ENCODE measurements at regions not wholly inside any gene's neighbourhood (a gene's known extent, or its start where the extent isn't known, plus 50 kb on each side); places are given as distances from the start of the nearest gene placed in this dataset.

DNA sequence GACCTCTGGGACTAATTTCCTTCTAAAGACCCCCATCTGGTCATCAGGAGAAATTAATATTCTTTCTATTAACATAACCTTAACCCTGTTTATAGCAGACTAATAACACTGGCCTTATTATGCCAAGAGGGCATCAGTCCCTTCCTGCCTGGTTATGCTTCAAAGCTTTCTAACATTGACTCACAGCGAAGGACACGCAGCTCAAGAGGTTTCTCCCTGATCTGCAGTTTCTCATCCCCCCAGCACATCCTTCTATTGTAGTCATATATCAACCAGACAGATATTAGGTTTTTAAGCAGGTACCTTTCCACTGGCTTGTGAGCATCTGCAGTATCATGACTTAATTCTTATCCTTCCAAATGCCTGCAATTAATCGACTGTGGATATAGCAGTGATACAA, 100.0 kb upstream of the CXCR4 start:
- H3K4me2 ChIP-seq (ENCODE audit: control insufficient read depth, extremely low read depth, insufficient read depth, low read depth, low read length): no peak overlapping the region
- no peaks in the 10 kb centered on the region for H4K20me1 ChIP-seq (ENCODE audit: control insufficient read depth, extremely low read depth, insufficient read depth, low read length)
- H2AFZ ChIP-seq (ENCODE audit: control insufficient read depth, low read length): no peak overlapping the region
- no peaks in the 10 kb centered on the region for H3K9me1 ChIP-seq (ENCODE audit: control insufficient read depth, extremely low read depth, insufficient read depth, low read length)
- no peaks in the 10 kb centered on the region for H3K36me3 ChIP-seq (ENCODE audit: control insufficient read depth in 2 of 2, extremely low read depth in 1 of 2, insufficient read depth in 2 of 2, low read length in 2 of 2)
- TF ChIP-seq, protein P1, sequence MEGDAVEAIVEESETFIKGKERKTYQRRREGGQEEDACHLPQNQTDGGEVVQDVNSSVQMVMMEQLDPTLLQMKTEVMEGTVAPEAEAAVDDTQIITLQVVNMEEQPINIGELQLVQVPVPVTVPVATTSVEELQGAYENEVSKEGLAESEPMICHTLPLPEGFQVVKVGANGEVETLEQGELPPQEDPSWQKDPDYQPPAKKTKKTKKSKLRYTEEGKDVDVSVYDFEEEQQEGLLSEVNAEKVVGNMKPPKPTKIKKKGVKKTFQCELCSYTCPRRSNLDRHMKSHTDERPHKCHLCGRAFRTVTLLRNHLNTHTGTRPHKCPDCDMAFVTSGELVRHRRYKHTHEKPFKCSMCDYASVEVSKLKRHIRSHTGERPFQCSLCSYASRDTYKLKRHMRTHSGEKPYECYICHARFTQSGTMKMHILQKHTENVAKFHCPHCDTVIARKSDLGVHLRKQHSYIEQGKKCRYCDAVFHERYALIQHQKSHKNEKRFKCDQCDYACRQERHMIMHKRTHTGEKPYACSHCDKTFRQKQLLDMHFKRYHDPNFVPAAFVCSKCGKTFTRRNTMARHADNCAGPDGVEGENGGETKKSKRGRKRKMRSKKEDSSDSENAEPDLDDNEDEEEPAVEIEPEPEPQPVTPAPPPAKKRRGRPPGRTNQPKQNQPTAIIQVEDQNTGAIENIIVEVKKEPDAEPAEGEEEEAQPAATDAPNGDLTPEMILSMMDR (optimal IDR thresholded peaks at IDR 0.05 in 1 of 3, IDR thresholded peaks at IDR 0.05 in 1 of 3, conservative IDR thresholded peaks at IDR 0.05 in 1 of 3; ENCODE audit: extremely low read depth in 1 of 3, insufficient read depth in 2 of 3, low read length in 3 of 3): no peak
- TF ChIP-seq EZH2 (IDR thresholded peaks at IDR 0.05; ENCODE audit: low read length): no peak
- peaks cover 3% of the 10 kb centered on the region for H3K27me3 ChIP-seq (ENCODE audit: control insufficient read depth, extremely low read depth, insufficient read depth, low read length)
- DNase-seq (ENCODE audit: low read depth, low spot score) (no peak), FAIRE-seq (no peak)
- dilution Hi-C loops (cut with MboI; ENCODE audit: extremely low pct_ligation_motif_present, low sequenced_read_pairs): no loop called here
- H3K9me3 ChIP-seq (ENCODE audit: control insufficient read depth, low read depth, low read length): no peaks in the 10 kb centered on the region
- H3K9ac ChIP-seq (ENCODE audit: control insufficient read depth, extremely low read depth, insufficient read depth, low read length): no peak overlapping the region
- H3K27ac ChIP-seq (ENCODE audit: control insufficient read depth, insufficient read depth, low read length): no peak overlapping the region
- H3K79me2 ChIP-seq (ENCODE audit: control insufficient read depth, insufficient read depth, low read length): no peaks in the 10 kb centered on the region
- H3K4me1 ChIP-seq (ENCODE audit: control insufficient read depth, extremely low read depth, insufficient read depth, low read length): no peaks in the 10 kb centered on the region
- H3K4me3 ChIP-seq (ENCODE audit: control insufficient read depth in 2 of 3, extremely low read depth in 1 of 3, insufficient read depth in 2 of 3, low read depth in 1 of 3, low read length in 3 of 3): no peak overlapping the region

DNA sequence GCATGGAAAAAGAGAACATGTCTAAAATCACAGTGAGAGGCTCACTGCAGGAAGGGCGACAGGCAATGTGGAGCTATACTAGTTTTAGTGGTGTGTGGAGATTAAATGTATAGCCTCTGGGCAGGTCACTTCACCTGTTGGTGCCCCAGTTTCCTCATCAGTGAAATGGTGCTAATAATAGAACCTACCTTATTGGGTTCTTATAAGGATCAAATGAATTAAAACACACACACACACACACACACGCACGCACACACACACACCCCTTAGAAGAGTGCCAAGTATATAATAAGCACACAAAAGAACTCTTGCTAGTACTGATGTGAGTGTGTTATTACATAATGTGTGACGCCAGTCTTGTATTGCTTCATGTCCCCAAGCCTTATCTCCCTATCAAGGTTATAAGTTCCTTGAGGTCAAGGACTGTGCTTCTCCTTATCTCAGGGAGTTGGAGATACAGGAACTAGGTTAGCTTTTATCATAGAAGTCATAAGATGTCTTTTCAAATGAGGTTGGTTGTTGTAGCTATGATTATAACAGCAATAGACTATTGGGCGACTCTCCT, 98.0 kb upstream of the CXCR4 start:
- Histone ChIP-seq H3K27me3 (ENCODE audit: control insufficient read depth, extremely low read depth, insufficient read depth, low read length) (peaks cover 3% of the 10 kb centered on the region), H3K4me3 (ENCODE audit: control insufficient read depth in 2 of 3, extremely low read depth in 1 of 3, insufficient read depth in 2 of 3, low read depth in 1 of 3, low read length in 3 of 3) (no peak overlapping the region), H2AFZ (ENCODE audit: control insufficient read depth, low read length) (no peak overlapping the region), H3K79me2 (ENCODE audit: control insufficient read depth, insufficient read depth, low read length) (no peaks in the 10 kb centered on the region), H3K4me2 (ENCODE audit: control insufficient read depth, extremely low read depth, insufficient read depth, low read depth, low read length) (no peak overlapping the region), H3K9ac (ENCODE audit: control insufficient read depth, extremely low read depth, insufficient read depth, low read length) (no peak overlapping the region), H3K9me3 (ENCODE audit: control insufficient read depth, low read depth, low read length) (no peaks in the 10 kb centered on the region), H3K36me3 (ENCODE audit: control insufficient read depth in 2 of 2, extremely low read depth in 1 of 2, insufficient read depth in 2 of 2, low read length in 2 of 2) (no peaks in the 10 kb centered on the region), H3K27ac (ENCODE audit: control insufficient read depth, insufficient read depth, low read length) (no peak overlapping the region), H3K4me1 (ENCODE audit: control insufficient read depth, extremely low read depth, insufficient read depth, low read length) (no peaks in the 10 kb centered on the region), H4K20me1 (ENCODE audit: control insufficient read depth, extremely low read depth, insufficient read depth, low read length) (no peaks in the 10 kb centered on the region), H3K9me1 (ENCODE audit: control insufficient read depth, extremely low read depth, insufficient read depth, low read length) (no peaks in the 10 kb centered on the region)
- DNase-seq (ENCODE audit: low read depth, low spot score): no peak
- dilution Hi-C loops (cut with MboI; ENCODE audit: extremely low pct_ligation_motif_present, low sequenced_read_pairs): no loop called here
- FAIRE-seq: no peak
- TF ChIP-seq, protein P1 (optimal IDR thresholded peaks at IDR 0.05 in 1 of 3, IDR thresholded peaks at IDR 0.05 in 1 of 3, conservative IDR thresholded peaks at IDR 0.05 in 1 of 3; ENCODE audit: extremely low read depth in 1 of 3, insufficient read depth in 2 of 3, low read length in 3 of 3): no peak
- TF ChIP-seq EZH2 (IDR thresholded peaks at IDR 0.05; ENCODE audit: low read length): no peak

Measured in keratinocyte (primary cell).